GM18507 (cell line): ENCODE measurements at regions not wholly inside any gene's neighbourhood (a gene's known extent, or its start where the extent isn't known, plus 50 kb on each side); places are given as distances from the start of the nearest gene placed in this dataset.

ENCODE experiments used
- DNase-seq: peaks from one replicate; pipeline ENCODE4 v3.0.0; 2011; ENCODE audit warnings: low read depth; ENCODE audit not compliant: insufficient read length; ENCODE audit errors: extremely low spot score
- FAIRE-seq: peaks from 2 replicates; lab custom pipeline; 2011; peaks lifted over from hg19 to GRCh38; lab: Jason Lieb, UNC

GRCh38 chr6:165819394-165819793 lies 156.4 kb upstream of the PDE10A start:
- DNase-seq (no peak), FAIRE-seq (no peak)

GRCh38 chr6:165818200-165818599 lies 155.2 kb upstream of the PDE10A start:
- FAIRE-seq, result no peak
- no peak for DNase-seq

- DNase-seq (no peak), FAIRE-seq (no peak)
Observed at GRCh38 chr6:165817771-165818170, 154.7 kb upstream of the PDE10A start.

- FAIRE-seq (no peak), DNase-seq (no peak)
Observed at GRCh38 chr6:165817148-165817547, 154.1 kb upstream of the PDE10A start.

GRCh38 chr6:165814679-165815078 lies 151.6 kb upstream of the PDE10A start:
- FAIRE-seq (no peak), DNase-seq (no peak)

- FAIRE-seq (no peak), DNase-seq (no peak)
Observed at GRCh38 chr6:165811512-165811911, 148.5 kb upstream of the PDE10A start.

- DNase-seq (no peak), FAIRE-seq (no peak)
Observed at GRCh38 chr6:165808021-165808420, 145.0 kb upstream of the PDE10A start.

- FAIRE-seq, result no peak
Observed at GRCh38 chr6:165807249-165807960, 144.4 kb upstream of the PDE10A start.

GRCh38 chr6:165806126-165806810 lies 143.2 kb upstream of the PDE10A start:
- DNase-seq (no peak), FAIRE-seq (no peak)

More at GRCh38 chr6:165807249-165807960, 144.4 kb upstream of the PDE10A start:
- DNase-seq, result no peak

GRCh38 chr6:165805636-165806035 lies 142.6 kb upstream of the PDE10A start:
- no peak for DNase-seq
- no peak for FAIRE-seq

- FAIRE-seq, result no peak
Observed at GRCh38 chr6:165805067-165805555, 142.1 kb upstream of the PDE10A start.

GRCh38 chr6:165804331-165805066 lies 141.5 kb upstream of the PDE10A start:
- DNase-seq (no peak), FAIRE-seq (no peak)

More at GRCh38 chr6:165805067-165805555, 142.1 kb upstream of the PDE10A start:
- DNase-seq, result no peak

GRCh38 chr6:165800337-165800736 lies 137.3 kb upstream of the PDE10A start:
- no peak for DNase-seq
- no peak for FAIRE-seq

- no peak for DNase-seq
- no peak for FAIRE-seq
Observed at GRCh38 chr6:165799391-165800153, 136.5 kb upstream of the PDE10A start.

GRCh38 chr6:165798991-165799390 lies 135.9 kb upstream of the PDE10A start:
- no peak for FAIRE-seq

GRCh38 chr6:165794179-165794601 lies 131.1 kb upstream of the PDE10A start:
- FAIRE-seq, result no peak

More at GRCh38 chr6:165798991-165799390, 135.9 kb upstream of the PDE10A start:
- DNase-seq, result no peak

GRCh38 chr6:165793287-165793825 lies 130.3 kb upstream of the PDE10A start:
- DNase-seq (no peak), FAIRE-seq (no peak)

More at GRCh38 chr6:165794179-165794601, 131.1 kb upstream of the PDE10A start:
- DNase-seq, result no peak

- DNase-seq (no peak), FAIRE-seq (no peak)
Observed at GRCh38 chr6:165791876-165792437, 128.9 kb upstream of the PDE10A start.

- DNase-seq (no peak), FAIRE-seq (no peak)
Observed at GRCh38 chr6:165791306-165791705, 128.3 kb upstream of the PDE10A start.
